ENCODE measurements at regions not wholly inside any gene's neighbourhood (a gene's known extent, or its start where the extent isn't known, plus 50 kb on each side); places are given as distances from the start of the nearest gene placed in this dataset.

- Mint-ChIP-seq H3K27ac (peak overlapping the region; percentile 24; the same call in 1 of the 2 replicates), H3K36me3 (ENCODE audit: low read depth) (peaks cover 13% of the 10 kb centered on the region), H3K27me3 (ENCODE audit: insufficient read depth) (no peaks in the 10 kb centered on the region), H3K9me3 (peaks cover 13% of the 10 kb centered on the region), H3K4me1 (ENCODE audit: low read depth) (peaks cover 76% of the 10 kb centered on the region), H3K4me3 (no peak overlapping the region)
- DNase-seq: no peak
- TF ChIP-seq CTCF (IDR thresholded peaks at IDR 0.05): no peak
Observed at GRCh38 chr1:55634516-55634915, 419.4 kb upstream of the USP24 start.

- H3K36me3 Mint-ChIP-seq (ENCODE audit: low read depth): peaks cover 13% of the 10 kb centered on the region
- no peak for DNase-seq
- H3K4me1 Mint-ChIP-seq (ENCODE audit: low read depth): peaks cover 71% of the 10 kb centered on the region
- H3K9me3 Mint-ChIP-seq: peaks cover 13% of the 10 kb centered on the region
- no peaks in the 10 kb centered on the region for H3K27me3 Mint-ChIP-seq (ENCODE audit: insufficient read depth)
- no peak for TF ChIP-seq CTCF (IDR thresholded peaks at IDR 0.05)
- peak overlapping the region; percentile 83 for H3K27ac Mint-ChIP-seq
- H3K4me3 Mint-ChIP-seq: no peak overlapping the region
Observed at GRCh38 chr1:55632906-55633305, 417.7 kb upstream of the USP24 start.

- Mint-ChIP-seq H3K9me3 (peaks cover 8% of the 10 kb centered on the region), H3K27me3 (ENCODE audit: insufficient read depth) (no peaks in the 10 kb centered on the region), H3K36me3 (ENCODE audit: low read depth) (peaks cover 6% of the 10 kb centered on the region), H3K27ac (peak overlapping the region; percentile 83), H3K4me3 (no peak overlapping the region), H3K4me1 (ENCODE audit: low read depth) (peaks cover 66% of the 10 kb centered on the region)
- peak; percentile 53 for DNase-seq
- TF ChIP-seq CTCF (IDR thresholded peaks at IDR 0.05): no peak
Observed at GRCh38 chr1:55632058-55632457, 416.9 kb upstream of the USP24 start.

GRCh38 chr1:55631509-55631908 is 416.3 kb upstream of the USP24 start:
- Mint-ChIP-seq H3K36me3 (ENCODE audit: low read depth) (peaks cover 1% of the 10 kb centered on the region; the same call in 1 of the 2 replicates), H3K9me3 (peaks cover 2% of the 10 kb centered on the region; the same call in 1 of the 2 replicates), H3K4me1 (ENCODE audit: low read depth) (peaks cover 61% of the 10 kb centered on the region), H3K27ac (peak overlapping the region; percentile 83), H3K27me3 (ENCODE audit: insufficient read depth) (no peaks in the 10 kb centered on the region), H3K4me3 (peak overlapping the region; percentile 30; the same call in 1 of the 2 replicates)
- peak; percentile 60 for DNase-seq
- TF ChIP-seq CTCF (IDR thresholded peaks at IDR 0.05): no peak

GRCh38 chr1:55626326-55626725 is 411.2 kb upstream of the USP24 start:
- Mint-ChIP-seq H3K36me3 (ENCODE audit: low read depth) (0 out of 2 replicates have a peak, but pooled peaks cover 4% of the 10 kb centered on the region), H3K9me3 (no peaks in the 10 kb centered on the region), H3K4me1 (ENCODE audit: low read depth) (peaks cover 9% of the 10 kb centered on the region), H3K4me3 (no peak overlapping the region), H3K27me3 (ENCODE audit: insufficient read depth) (no peaks in the 10 kb centered on the region), H3K27ac (no peak overlapping the region)
- no peak for DNase-seq
- TF ChIP-seq CTCF (IDR thresholded peaks at IDR 0.05): no peak

- Mint-ChIP-seq H3K4me3 (no peak overlapping the region), H3K27me3 (ENCODE audit: insufficient read depth) (no peaks in the 10 kb centered on the region), H3K9me3 (no peaks in the 10 kb centered on the region), H3K27ac (no peak overlapping the region), H3K36me3 (ENCODE audit: low read depth) (0 out of 2 replicates have a peak, but pooled peaks cover 4% of the 10 kb centered on the region), H3K4me1 (ENCODE audit: low read depth) (peaks cover 6% of the 10 kb centered on the region)
- TF ChIP-seq CTCF (IDR thresholded peaks at IDR 0.05): no peak
- no peak for DNase-seq
Observed at GRCh38 chr1:55624766-55625165, 409.6 kb upstream of the USP24 start.
